ENCODE measurements at regions not wholly inside any gene's neighbourhood (a gene's known extent, or its start where the extent isn't known, plus 50 kb on each side); places are given as distances from the start of the nearest gene placed in this dataset.

DNA sequence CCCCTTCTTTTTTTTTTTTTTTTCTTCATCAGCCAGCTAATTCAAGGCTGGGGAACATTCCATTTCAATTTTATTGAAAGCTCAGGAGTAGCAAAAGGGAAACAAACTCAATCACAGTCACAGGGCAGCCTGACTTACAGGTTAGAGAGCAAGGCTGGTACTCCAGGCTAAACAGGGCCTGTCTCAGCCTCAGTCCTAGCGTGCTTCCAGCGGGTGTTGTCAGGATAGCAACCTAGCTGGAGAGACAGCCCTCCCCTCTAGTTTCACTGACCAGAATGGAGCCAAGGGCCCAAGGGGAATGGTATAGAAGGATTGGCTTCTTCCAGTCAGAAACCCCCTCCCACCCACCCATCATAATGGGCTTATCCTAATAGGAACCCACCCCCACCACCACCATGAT lies 132.9 kb downstream of the PXDC1 start:
- no peak for TF ChIP-seq POLR2A (IDR thresholded peaks at IDR 0.05)
- TF ChIP-seq, protein P1, sequence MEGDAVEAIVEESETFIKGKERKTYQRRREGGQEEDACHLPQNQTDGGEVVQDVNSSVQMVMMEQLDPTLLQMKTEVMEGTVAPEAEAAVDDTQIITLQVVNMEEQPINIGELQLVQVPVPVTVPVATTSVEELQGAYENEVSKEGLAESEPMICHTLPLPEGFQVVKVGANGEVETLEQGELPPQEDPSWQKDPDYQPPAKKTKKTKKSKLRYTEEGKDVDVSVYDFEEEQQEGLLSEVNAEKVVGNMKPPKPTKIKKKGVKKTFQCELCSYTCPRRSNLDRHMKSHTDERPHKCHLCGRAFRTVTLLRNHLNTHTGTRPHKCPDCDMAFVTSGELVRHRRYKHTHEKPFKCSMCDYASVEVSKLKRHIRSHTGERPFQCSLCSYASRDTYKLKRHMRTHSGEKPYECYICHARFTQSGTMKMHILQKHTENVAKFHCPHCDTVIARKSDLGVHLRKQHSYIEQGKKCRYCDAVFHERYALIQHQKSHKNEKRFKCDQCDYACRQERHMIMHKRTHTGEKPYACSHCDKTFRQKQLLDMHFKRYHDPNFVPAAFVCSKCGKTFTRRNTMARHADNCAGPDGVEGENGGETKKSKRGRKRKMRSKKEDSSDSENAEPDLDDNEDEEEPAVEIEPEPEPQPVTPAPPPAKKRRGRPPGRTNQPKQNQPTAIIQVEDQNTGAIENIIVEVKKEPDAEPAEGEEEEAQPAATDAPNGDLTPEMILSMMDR (IDR thresholded peaks at IDR 0.05) = no peak
